ENCODE measurements at regions not wholly inside any gene's neighbourhood (a gene's known extent, or its start where the extent isn't known, plus 50 kb on each side); places are given as distances from the start of the nearest gene placed in this dataset.

DNA sequence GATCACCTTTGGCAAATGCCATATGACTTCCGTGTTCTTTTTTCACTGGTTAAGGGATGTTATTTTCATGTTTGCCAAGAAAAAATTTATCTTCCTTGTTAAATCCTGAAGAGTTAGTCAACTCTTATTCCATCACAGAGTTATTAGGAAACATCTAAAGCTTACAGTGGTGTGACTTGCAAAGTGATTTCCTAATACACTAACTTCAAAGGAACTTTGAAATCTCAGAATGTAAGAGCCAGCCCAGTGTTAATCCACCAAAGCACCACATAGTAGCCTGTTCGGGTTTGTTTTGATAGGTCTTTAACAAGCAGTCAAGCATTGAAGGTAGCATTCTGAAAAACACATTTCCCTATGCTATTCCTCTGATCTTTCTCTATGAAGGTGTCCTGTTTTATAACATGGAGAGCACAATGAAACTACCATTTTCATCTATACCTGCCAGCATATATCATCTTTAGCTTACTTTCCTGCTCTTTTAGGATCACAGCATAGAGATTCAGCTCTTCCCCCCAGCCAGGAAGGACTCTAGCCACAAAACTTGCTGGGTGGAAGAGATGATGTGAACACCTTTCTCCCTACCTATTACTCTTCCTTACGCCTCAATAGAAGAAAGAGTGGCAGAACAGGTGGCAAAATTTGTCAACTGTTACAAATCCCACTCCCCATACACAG is 82.4 kb upstream of the MAGI3 start:
- TF ChIP-seq CTCF (IDR thresholded peaks at IDR 0.05; ENCODE audit: low read length), result no peak
- no peak for TF ChIP-seq EZH2 (IDR thresholded peaks at IDR 0.05; ENCODE audit: borderline replicate concordance, low read length)

Data from OCI-LY1 (cell line).